GM18868 (cell line): ENCODE measurements at regions not wholly inside any gene's neighbourhood (a gene's known extent, or its start where the extent isn't known, plus 50 kb on each side); places are given as distances from the start of the nearest gene placed in this dataset.

ENCODE experiments used
- ATAC-seq: cut with Tn5 transposase; IDR thresholded peaks from one replicate; pipeline ENCODE4 v1.9.1; 2021; ENCODE audit warnings: mild to moderate bottlenecking, moderate library complexity; ENCODE audit not compliant: unreplicated experiment

DNA sequence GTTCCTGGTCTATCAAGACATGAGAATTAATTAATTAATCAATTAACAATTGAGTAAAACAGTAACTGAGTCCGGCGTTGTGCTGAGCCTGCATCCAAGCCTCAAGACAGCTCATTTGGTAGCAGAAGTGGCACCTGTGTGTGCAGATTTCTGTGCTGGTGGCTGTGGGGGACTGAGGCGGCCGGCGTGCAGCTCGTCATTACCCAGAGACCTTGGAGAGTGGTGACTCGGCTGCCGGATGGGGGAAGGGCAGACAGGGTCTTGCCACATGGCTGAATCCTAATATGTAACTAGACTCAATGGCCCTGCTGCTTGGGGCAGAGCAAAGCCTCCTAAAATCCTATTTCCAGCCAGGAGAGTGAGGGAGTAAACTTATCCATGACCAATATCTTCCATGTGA lies 510.2 kb downstream of the TCERG1L start:
- no peak for ATAC-seq

DNA sequence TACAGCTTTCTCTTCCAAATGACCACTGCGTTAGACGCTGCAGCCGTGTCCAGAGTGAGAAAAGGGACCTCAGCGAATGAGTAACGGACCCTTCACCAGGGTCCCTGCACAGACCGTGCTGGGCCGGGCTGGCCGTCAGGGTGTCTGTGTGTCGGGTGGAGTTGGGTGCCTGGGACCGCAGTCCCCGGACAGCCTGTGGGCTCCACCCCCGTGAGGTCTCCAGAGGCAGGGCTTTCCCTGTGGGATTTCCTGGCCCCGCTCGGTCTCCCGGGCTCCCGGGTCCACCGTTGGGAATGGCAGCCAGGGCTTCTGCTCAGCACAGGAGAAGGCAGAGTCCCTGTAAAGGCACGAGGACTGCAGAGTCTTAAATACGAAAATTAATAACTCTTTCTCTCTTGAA lies 509.7 kb downstream of the TCERG1L start:
- no peak for ATAC-seq

DNA sequence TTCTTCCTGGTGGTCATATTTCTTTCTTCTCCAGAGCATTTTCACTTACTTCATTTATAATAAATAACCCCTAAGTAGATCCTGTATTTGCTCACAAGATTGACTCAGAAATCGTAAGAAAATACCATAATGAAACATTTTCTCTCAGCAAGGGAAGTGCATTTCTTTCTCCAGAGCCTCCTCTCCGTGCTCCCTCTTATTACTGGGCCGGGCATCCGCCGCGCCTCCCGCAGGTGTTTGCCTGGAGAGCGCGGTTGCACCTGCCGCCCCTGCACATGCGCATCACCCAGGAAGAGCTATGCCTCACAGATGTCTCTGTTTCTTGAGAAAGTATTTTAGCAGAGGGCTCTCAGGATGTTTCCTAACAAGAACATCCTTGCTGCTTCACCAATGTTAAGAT lies 509.2 kb downstream of the TCERG1L start:
- ATAC-seq, result no peak

DNA sequence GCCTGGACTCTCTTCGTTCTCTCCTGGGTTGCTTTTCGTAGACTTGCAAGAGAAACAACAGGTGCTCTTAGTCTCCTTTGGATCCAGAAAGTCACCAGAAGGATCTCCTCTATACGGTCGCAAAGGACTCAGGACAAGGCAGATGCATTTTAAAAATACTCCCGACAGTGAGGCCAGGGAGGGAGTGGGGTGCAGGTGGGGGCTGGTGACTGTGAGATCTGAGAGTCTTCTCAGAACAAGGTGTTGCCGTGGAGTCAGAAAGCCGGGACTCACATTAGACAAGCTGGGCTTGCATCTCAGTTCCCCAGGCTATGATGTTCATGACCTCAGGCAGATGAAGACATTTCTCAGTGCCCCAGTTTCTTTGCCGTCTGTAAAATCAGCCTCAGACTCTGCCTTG lies 507.2 kb downstream of the TCERG1L start:
- ATAC-seq, result no peak

DNA sequence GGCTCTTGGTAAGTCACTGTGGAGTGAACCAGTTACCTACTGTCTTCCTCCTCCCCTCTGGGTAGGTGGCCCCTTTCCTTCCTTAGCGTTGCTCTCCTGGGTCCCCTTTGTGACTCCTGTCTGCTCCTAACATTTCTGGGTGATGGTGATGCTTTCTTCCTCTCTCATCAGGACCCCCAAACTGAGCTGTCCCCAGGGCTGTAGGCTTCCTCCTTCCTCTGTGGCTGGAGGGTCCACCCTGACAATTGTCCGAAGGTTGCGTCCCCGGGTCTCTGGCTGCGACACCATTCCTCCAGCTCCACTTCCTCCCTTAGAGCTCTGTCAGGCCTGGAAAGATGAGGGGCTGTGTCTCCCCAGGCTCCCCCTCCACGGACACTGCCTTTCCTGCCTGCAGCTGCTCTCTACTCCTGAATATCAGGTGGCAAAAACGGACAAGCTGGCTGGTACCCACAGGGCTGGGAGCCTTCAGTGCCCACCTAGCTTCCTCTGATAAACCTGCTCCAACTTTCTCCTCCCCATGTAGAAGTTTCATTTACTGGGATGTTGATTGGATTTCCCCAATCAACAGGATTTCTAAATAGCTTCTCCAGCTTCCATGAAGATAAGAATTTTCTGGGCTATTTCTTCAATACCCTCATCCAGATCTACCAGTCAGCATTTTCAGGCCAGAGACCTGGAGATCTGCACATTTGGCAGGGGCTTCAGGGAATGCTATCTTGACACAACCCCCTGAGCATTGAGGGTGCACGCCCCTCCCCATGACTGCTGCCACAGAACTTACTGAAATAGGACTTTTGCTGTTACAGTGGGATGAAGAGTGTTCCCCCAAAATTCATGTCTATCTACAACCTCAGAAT lies 506.5 kb downstream of the TCERG1L start:
- no peak for ATAC-seq

DNA sequence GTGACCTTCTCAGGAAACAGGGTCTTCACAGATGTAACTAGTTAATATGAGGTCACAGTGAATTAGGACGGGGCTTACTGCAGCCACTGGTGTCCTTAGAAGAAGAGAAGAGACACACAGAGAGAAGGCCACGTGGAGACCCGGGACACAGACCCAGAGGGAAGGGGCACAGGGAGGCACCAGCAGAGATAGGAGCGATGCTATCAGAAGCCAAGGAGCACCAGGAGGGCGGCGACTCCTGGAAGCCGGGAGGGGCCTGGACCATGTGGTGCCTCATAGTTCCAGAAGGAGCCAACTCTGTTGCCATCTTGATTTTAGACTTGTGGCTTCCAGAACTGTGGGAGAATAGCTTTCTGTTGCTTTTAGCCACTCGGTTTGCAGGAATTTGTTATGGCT lies 505.9 kb downstream of the TCERG1L start:
- ATAC-seq, result no peak

DNA sequence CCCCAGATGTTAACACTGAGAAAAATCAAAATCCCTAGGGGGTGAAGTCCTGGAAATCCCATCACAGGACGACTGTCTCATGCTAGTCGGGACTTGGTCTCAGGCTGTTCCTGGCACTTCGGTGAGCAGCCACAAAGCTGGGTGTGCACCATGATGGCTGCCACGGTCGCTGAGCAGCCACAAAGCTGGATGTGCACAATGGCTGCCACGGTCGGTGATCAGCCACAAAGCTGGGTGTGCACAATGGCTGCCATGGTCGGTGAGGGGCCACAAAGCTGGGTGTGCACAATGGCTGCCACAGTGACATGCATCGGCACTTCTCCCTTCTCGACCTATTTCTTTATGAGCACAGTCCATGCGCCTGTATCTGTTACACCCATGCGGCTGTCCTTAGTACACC lies 505.1 kb downstream of the TCERG1L start:
- no peak for ATAC-seq

DNA sequence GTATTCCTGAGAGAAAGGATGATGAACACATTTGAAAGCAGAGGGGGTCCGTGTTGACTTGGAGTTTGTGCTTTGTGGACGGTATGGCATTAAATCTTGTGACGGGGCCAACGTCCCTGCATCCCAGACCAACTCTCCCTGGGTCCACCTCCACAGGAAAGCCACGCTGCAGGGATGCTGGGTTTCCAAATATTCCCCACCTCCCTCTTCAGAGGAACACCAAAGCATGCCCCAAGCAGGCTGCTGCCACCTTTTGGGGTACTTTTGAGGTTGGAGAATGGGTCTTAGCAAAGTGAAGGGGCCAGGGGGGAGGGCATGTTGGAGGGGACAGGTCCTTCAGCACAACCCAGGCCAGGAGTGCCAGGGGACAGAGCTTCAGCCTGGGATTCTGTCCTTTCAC lies 504.4 kb downstream of the TCERG1L start:
- no peak for ATAC-seq

DNA sequence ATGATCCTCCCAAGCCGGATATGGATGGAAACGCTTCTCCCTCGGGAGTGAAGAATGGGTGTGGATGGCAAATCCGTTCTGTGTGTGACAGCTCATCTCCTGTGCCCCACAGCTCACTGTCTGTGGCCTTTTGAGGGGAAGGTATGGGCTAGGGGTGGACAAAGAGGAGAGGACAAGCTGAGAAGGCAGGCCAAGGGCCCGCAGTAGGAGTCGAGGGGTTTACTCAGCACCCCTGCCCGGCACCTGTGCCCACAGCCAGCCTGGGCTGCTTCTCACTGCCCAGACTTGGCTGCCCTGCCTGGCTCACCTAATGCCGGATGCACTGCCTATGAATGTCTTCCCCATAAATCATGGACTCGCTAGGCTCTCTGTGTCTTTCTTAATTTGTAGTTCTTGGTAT lies 503.8 kb downstream of the TCERG1L start:
- no peak for ATAC-seq

DNA sequence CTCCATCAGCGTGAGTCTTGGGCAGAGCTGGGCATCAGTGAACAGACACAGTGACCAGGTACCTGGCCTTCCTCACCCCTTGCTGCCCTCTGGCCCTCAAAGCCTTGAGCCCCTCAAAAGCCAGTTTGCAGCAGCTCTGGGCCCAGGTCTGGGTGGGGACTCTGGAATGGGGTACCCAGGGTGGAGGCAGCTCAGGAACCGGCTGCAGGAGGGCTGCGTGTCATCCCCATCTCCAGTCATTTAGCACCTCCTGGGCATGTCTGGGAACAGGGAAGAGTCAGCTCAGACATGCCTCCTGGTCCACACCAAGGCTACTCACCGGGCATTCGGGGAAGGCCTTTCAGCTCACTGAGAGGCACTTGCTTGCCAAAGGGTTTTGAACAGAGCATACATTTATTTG lies 503.3 kb downstream of the TCERG1L start:
- no peak for ATAC-seq

DNA sequence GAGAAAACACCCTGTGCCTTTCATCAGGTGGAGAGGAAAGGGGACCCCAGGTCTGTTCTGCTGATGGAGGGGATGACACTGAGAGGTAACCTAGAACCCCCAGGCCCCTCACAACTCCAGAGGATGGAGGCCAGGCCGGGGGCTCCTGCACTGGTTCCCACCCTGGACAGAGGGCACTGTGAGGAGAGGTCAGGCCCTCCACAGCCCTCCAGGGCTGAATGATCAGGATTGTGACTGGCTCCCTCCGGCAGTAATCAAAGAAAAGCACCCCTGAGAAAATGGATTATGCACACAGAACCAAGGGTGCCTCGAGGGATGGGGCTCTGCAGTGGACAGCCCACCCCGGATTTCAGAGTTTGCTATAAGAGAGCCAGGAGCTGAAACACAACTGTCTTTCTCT lies 502.8 kb downstream of the TCERG1L start:
- no peak for ATAC-seq

DNA sequence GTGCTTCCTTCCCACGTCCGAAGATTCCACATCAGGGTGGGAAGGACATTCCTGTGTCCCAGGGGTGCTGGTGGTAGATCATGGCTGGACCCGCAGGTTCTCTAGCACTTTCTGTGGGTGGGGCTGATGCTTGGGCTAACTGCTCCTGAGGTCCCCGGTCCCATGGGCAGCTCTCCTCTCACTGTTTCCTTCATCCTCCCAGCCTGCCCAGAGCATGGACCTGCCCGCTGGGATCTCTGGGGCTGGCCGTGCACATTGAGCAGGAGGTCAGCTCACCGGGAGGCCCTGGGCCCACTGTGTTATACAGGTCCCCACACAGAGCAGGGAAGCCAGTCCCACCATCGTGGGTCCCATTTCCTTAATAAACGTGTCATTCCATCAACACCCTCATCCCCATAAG lies 502.3 kb downstream of the TCERG1L start:
- no peak for ATAC-seq

DNA sequence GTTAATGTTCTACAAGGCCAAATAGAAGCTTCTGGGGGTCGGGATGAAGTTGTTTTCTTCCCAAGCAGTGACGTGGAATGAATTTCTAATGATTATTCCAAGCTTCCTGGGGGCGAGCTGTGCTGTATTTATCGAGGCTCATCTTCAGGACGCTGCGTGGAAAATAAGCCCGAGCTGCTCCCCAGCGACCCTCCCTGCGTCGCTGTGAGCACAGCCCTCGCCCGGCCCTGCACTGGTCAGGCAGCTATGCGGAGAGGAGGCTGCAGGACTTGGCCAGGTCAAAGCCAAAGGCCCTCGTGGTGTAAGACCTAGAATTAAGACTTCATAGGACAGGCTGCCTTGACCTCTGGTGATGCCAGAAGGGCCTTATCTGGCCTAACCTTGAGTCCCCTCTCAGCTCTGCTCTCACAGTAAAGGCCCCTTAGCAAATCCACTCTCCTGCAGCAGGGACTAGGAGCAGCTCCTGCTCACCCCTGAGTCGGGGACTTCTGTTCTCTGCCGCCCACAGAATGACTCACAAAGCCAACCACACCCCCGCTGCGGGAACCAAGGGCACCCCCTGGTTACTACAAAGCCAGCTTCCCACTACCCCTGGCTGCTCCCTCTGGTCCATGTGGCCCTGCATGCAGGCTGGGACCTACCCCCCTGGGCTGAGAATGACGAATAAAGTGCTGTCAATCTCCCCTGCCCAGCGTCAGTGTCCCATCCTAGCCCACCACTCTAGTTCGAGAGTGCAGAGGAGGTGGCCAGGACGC lies 501.6 kb downstream of the TCERG1L start:
- no peak for ATAC-seq

DNA sequence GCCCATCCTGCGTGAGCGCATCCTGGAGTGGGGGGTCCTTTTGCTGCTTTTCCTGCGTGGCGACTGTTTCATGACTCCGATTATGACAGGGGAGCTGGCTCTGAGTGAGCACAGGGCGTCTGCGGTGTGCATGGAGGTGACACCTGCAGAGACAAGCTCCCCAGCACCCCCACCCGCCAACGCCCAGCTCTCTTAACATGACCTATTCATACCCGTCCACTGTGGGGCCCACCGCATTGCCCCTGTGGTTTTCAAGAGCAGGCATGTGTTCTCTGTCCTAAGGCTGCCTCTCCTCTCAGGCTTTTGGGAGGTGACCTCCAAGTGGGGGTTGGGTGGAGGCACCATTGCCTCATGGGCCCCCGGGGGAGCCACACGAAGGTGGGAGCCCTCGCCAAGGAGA lies 500.7 kb downstream of the TCERG1L start:
- no peak for ATAC-seq

DNA sequence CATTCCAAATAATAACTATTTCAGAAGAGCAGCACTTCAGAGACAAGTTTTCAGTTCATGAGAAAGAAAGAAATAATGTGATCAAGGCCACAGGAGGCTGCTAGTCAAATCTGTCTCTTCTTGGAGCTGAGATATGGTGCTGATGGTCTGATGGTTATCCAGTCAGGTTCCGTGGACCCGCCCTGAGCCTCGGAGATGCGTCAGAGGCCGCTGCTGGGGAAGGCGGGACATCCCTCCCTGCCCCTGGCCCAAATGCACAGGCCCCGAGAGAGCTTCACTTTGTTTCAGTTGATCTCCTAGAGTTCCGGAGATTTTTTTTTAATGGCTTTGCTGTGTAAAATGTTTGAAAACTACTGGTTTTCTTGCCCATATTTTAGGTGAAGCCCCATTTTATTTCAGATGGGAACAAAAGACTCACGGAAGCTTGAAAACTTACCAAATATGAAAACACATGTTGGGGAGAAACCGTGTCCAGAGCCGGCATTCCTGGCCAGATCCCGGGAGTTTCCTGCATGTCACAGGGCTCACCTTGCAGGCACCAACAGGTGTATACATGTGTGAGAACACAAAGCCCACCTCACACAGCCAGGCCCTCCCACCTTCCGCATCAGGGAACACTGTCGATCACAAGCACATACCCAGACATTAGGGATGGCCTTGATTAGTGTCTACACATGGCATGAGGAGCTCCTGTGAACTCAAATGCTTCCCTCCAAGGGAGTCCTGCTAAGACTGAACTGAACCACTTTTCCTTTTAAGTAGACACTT lies 499.0 kb downstream of the TCERG1L start:
- no peak for ATAC-seq

DNA sequence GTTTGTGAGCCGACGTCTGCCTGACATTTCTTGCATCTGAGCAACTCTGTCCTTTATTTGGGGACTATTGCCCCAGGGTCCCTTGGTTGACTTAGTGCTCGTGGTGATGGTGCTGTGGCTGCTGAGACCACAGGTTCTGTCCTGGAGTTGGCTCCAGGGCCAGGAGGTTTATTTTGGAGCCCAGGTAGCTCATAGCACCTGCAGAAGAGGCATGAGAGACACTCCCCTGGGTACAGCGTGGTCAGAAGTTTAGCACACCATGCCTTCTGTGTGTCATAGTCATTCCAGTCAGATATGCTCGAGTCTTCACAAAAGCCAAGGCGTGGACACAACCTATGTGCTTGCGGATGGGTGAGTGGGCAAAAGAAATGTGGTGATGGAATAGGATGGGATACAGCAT lies 496.9 kb downstream of the TCERG1L start:
- no peak for ATAC-seq

DNA sequence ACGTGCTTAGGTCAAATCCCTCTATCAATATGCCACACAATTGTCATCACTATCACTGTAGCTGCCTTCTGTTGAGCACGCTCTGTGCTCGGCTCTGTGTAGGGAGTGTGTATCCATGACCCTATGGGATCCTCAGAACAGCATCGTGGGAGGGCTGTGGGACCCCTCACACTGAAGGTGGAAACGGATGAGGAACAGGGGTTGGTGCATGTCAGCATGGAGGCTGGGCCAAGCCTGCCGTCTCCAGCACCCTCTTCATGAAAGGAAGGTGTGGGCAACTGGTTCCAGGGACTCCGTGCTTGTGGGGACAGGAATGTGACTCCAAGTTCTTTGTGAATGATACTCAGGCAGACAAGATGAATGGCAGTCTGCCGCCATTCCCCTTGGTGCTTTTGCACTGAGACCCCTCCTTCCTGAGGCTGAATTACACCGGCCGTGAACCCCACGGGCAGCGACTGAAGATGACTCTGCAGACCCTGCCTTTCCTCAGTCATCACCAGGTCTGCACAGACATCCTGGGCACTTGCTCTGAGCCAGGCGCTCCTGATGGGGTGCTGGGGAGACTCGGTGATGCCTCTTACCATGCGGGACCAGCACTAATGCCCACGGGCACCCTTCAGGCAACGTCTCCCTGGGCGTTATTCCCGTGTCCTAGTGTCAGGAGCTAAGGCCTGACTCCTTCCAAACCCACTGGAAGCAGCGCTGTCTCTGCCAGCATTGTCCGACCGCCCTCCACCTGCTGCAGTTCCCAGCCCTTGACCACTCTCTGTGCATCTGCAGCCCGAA lies 495.2 kb downstream of the TCERG1L start:
- no peak for ATAC-seq

DNA sequence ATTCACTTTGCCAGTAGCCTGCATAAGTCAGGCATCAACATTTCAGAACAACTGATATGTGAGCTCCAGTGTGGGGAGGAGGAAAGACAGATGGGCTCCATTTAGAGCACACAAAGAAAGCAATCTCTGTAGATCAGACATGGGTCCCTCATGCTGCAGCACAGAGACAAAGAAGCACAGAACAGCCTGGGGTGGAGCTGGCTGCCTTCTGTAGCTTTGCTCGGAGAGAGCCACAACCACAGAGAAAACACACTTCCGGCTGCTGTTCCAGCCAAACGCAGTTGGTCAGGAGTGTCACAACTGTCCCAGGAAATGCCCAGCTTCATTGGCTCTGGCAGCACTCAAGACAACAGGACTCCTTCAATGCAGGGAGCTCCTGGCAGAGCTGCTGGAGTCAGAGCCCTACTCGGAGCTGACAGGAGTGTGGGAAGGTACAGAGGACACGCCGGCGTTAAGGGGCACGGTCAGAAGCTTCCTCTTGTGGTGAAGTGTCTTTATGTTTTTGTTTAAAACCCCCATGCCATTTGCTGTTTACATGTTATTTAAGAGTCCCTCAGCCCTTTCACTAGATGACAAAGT lies 494.4 kb downstream of the TCERG1L start:
- no peak for ATAC-seq

DNA sequence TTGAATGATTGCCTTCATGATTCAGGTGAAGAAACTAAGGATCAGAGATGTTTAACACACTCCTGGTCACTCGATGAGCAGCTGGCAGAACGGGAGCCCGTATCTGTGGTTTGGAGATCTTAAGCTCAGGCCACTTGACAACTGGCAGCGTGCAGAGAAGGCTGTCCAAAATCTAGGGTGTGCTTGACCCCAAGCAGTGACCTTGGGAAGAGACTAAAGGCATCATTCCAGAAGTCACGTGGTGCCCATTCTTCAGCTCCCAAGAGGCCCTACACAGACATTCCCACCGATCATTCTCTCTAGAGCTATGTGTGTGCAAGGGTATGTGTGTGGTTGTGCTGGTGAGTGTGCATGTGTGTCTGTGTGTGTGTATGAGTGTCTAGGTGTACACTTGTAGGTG lies 493.8 kb downstream of the TCERG1L start:
- no peak for ATAC-seq

DNA sequence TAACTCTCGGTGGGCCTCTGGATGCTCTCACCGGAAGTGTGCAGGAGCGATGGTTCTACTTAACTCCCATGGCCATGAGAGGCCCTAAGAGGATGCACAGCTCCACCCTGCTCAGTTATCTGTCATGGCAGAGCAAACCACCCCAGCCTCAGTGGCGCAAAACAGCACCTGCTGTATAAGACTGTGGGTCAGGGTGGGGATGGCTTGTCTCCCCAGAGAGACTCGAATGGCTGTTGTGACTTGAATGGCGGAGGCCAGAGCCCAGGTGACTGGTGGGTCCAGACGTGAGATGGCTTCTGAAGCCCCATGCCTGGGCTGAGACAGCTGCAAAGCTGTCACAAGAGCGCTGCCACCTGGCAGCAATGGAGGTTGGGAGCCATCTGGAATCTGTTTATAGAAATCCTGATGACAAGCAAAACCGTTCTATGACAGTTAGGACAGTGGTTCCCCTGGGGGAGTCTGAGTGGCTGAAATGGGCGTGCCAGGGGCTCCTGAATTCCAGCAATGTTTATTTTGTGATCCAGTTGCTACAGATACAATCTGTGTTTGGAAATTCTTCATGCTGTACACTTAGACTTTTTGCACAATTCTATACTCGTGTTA lies 490.5 kb downstream of the TCERG1L start:
- no peak for ATAC-seq
